CD14-positive monocyte (primary cell): ENCODE measurements at regions not wholly inside any gene's neighbourhood (a gene's known extent, or its start where the extent isn't known, plus 50 kb on each side); places are given as distances from the start of the nearest gene placed in this dataset.

Source experiments
- DNase-seq, 3 donors: peaks; one replicate each; pipeline ENCODE4 v3.0.0-alpha.2; 2011 to 2022
- H2AFZ ChIP-seq: 2 replicates; pipeline ENCODE4 v1.6.0; 2012; ENCODE audit warnings: mild to moderate bottlenecking, low read depth, low read length, inconsistent platforms; ENCODE audit not compliant: insufficient read depth, poor library complexity, severe bottlenecking
- H3K27ac ChIP-seq, 2 donors: 1 replicate in 1 of 2; 2 replicates in 1 of 2; pipeline ENCODE4 v1.5.1; 2012 to 2013; ENCODE audit warnings: low read length in 2 of 2, control low read depth in 1 of 2, inconsistent platforms in 1 of 2, low read depth in 1 of 2, mild to moderate bottlenecking in 1 of 2
- H3K27me3 ChIP-seq, 2 donors: one replicate each; pipeline versions ENCODE4 v1.6.0 to v1.6.1; 2011 to 2013; ENCODE audit warnings: low read length in 2 of 2; ENCODE audit not compliant: control insufficient read depth in 2 of 2, insufficient read depth in 2 of 2
- H3K36me3 ChIP-seq, 2 donors: replicated peaks in 1 of 2; 1 replicate in 1 of 2; 2 replicates in 1 of 2; pipeline versions ENCODE4 v1.5.1 to v1.6.1; 2012 to 2013; ENCODE audit warnings: low read length in 2 of 2, control low read depth in 1 of 2, inconsistent platforms in 1 of 2, mild to moderate bottlenecking in 1 of 2; ENCODE audit not compliant: insufficient read depth in 2 of 2, control insufficient read depth in 1 of 2
- H3K4me1 ChIP-seq, 2 donors: 1 replicate in 1 of 2; 2 replicates in 1 of 2; pipeline versions ENCODE4 v1.5.1 to v1.6.1; 2012 to 2013; ENCODE audit warnings: low read length in 2 of 2, control low read depth in 1 of 2, inconsistent platforms in 1 of 2, mild to moderate bottlenecking in 1 of 2, moderate library complexity in 1 of 2; ENCODE audit not compliant: insufficient read depth in 2 of 2, control insufficient read depth in 1 of 2
- H3K4me2 ChIP-seq: replicated peaks from 2 replicates; pipeline ENCODE3; 2012; ENCODE audit warnings: low read length, moderate library complexity, mild to moderate bottlenecking; ENCODE audit not compliant: poor library complexity, severe bottlenecking; ENCODE audit errors: extremely low read depth
- H3K4me3 ChIP-seq, 3 experiments: fragments of 200-600 bp in 1 of 3; sonication (generic) in 1 of 3; replicated peaks in 1 of 3; 1 replicate in 2 of 3; 2 replicates in 1 of 3; pipeline ENCODE4 v1.5.1; 2011 to 2013; ENCODE audit warnings: low read length in 3 of 3, mild to moderate bottlenecking in 3 of 3, control low read depth in 2 of 3, low read depth in 2 of 3, inconsistent platforms in 1 of 3, moderate library complexity in 1 of 3
- H3K79me2 ChIP-seq: 2 replicates; pipeline ENCODE4 v1.6.0; 2012; ENCODE audit warnings: mild to moderate bottlenecking, control low read depth, inconsistent platforms, low read length, moderate library complexity; ENCODE audit not compliant: insufficient read depth
- H3K9ac ChIP-seq: 2 replicates; pipeline ENCODE4 v1.6.0; 2017; ENCODE audit warnings: low read length, mild to moderate bottlenecking; ENCODE audit not compliant: insufficient read depth, poor library complexity, severe bottlenecking
- H3K9me3 ChIP-seq, 2 donors: replicated peaks in 1 of 2; 1 replicate in 1 of 2; 2 replicates in 1 of 2; pipeline versions ENCODE4 v1.5.1 to v1.6.1; 2012 to 2013; ENCODE audit warnings: low read length in 2 of 2, control low read depth in 1 of 2; ENCODE audit not compliant: control insufficient read depth in 1 of 2, insufficient read depth in 1 of 2
- H4K20me1 ChIP-seq: 2 replicates; pipeline ENCODE4 v1.6.0; 2012; ENCODE audit warnings: mild to moderate bottlenecking, low read length, control low read depth, moderate library complexity; ENCODE audit not compliant: insufficient read depth
- H3K27ac Mint-ChIP-seq, 7 donors: one replicate each; pipeline ENCODE4 v1.8.0; 2020; ENCODE audit warnings: mild to moderate bottlenecking in 7 of 7, mixed read lengths in 7 of 7, moderate library complexity in 6 of 7, inconsistent platforms in 2 of 7
- H3K27me3 Mint-ChIP-seq, 3 donors: one replicate each; pipeline ENCODE4 v1.8.0; 2021 to 2022; ENCODE audit warnings: low read depth in 3 of 3, mild to moderate bottlenecking in 3 of 3, mixed read lengths in 3 of 3, moderate library complexity in 3 of 3, inconsistent platforms in 1 of 3
- H3K36me3 Mint-ChIP-seq, 2 donors: one replicate each; pipeline ENCODE4 v1.8.0; 2020; ENCODE audit warnings: mixed read lengths in 2 of 2, inconsistent platforms in 1 of 2, mild to moderate bottlenecking in 1 of 2
- H3K4me1 Mint-ChIP-seq: one replicate; pipeline ENCODE4 v1.8.0; 2020; ENCODE audit warnings: mild to moderate bottlenecking, mixed read lengths
- H3K4me3 Mint-ChIP-seq, 2 donors: one replicate each; pipeline ENCODE4 v1.8.0; 2020; ENCODE audit warnings: mild to moderate bottlenecking in 2 of 2, mixed read lengths in 2 of 2, moderate library complexity in 1 of 2
- H3K9me3 Mint-ChIP-seq, 7 donors: one replicate each; pipeline ENCODE4 v1.8.0; 2020 to 2022; ENCODE audit warnings: mixed read lengths in 7 of 7, mild to moderate bottlenecking in 6 of 7, moderate library complexity in 6 of 7, inconsistent platforms in 2 of 7
- CTCF ChIP-seq: fragments of 200-600 bp; IDR thresholded peaks from one replicate; pipeline ENCODE4 v1.8.0; 2022; ENCODE audit warnings: antibody characterized with exemption, mild to moderate bottlenecking
- WGBS: methylation state at CpG from one replicate; pipeline ENCODE4 v1.1.5; 2013; ENCODE audit warnings: missing lambda C conversion rate; ENCODE audit not compliant: insufficient coverage; 5-methylcytosine and 5-hydroxymethylcytosine counted together
- intact Hi-C, 2 donors: fragments of 100-400 bp; cut with micrococcal nuclease; formaldehyde crosslinking; loops; one replicate each; pipeline versions ENCODE4 v1.15.0 to v1.15.1; 2023

GRCh38 chr12:53867216-53868012 is 71.2 kb upstream of the HOXC13 start:
- Histone ChIP-seq H3K4me2 (no peak overlapping the region), H4K20me1 (no peaks in the 10 kb centered on the region), H3K36me3 (no peaks in the 10 kb centered on the region), H3K27me3 (peaks cover 21 to 28% of the 10 kb centered on the region in 2 donors), H3K4me3 (no peak overlapping the region), H3K4me1 (no peaks in the 10 kb centered on the region), H3K27ac (no peak overlapping the region), H3K79me2 (no peaks in the 10 kb centered on the region), H3K9me3 (no peaks in the 10 kb centered on the region), H3K9ac (no peak overlapping the region), H2AFZ (no peak overlapping the region)
- no peak for TF ChIP-seq CTCF
- no peak for DNase-seq
- Mint-ChIP-seq H3K36me3 (no peaks in the 10 kb centered on the region), H3K27me3 (peaks cover 14 to 36% (median 14%) of the 10 kb centered on the region in 3 donors), H3K27ac (no peak overlapping the region), H3K9me3 (peaks cover 0 to 2% (median 0%) of the 10 kb centered on the region in 7 donors), H3K4me3 (no peak overlapping the region), H3K4me1 (no peaks in the 10 kb centered on the region)
- WGBS: 30% methylated on average over 2 of the region's 3 CpGs
- intact Hi-C loops: no loop called here

DNA sequence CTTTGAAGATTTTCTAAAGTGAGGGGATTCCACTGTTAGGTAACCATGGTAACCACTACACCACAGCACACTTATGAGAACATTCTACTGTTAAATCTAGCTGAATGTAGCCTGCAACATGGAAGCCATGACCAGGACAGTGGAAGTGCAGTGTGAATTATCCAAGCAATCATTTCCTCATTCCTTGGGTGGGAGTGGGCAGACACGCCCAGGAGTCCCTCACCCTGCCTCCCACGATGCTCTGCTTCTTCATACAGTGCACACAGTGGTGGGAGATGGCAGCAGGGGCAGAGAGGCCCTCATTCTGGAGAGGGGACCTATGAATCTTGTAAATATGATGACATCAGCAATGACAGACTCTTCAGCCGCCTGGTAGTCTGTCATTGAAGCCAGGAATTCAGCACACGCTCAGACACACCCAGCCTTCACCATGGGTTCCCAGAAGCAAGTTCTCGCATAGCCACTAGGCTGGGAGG is 70.1 kb upstream of the HOXC13 start:
- Mint-ChIP-seq H3K9me3 (peaks cover 0 to 2% (median 0%) of the 10 kb centered on the region in 7 donors), H3K4me3 (no peak overlapping the region), H3K27me3 (peaks cover 23 to 46% (median 23%) of the 10 kb centered on the region in 3 donors), H3K27ac (no peak overlapping the region), H3K36me3 (no peaks in the 10 kb centered on the region), H3K4me1 (no peaks in the 10 kb centered on the region)
- 92% methylated on average over 3 of the region's 5 CpGs for WGBS
- Histone ChIP-seq H3K27me3 (peaks cover 26 to 29% of the 10 kb centered on the region in 2 donors), H3K9me3 (no peaks in the 10 kb centered on the region), H3K4me3 (no peak overlapping the region), H4K20me1 (no peaks in the 10 kb centered on the region), H3K4me1 (no peaks in the 10 kb centered on the region), H3K4me2 (no peak overlapping the region), H3K36me3 (no peaks in the 10 kb centered on the region), H2AFZ (no peak overlapping the region), H3K79me2 (no peaks in the 10 kb centered on the region), H3K27ac (no peak overlapping the region), H3K9ac (no peak overlapping the region)
- DNase-seq: no peak
- TF ChIP-seq CTCF: no peak
- intact Hi-C loops: no loop called here
